AG09309 (cell line): ENCODE measurements at regions not wholly inside any gene's neighbourhood (a gene's known extent, or its start where the extent isn't known, plus 50 kb on each side); places are given as distances from the start of the nearest gene placed in this dataset.
"Not testable (repeated sequence)": the region's sequence is repeated elsewhere in the genome, so short reads cannot be mapped to it uniquely, and the experiment has no call there.

ENCODE experiments used
- DNase-seq: peaks from one replicate; pipeline ENCODE4 v3.0.0-alpha.2; 2010; ENCODE audit warnings: low read depth
- H3K4me3 ChIP-seq: 2 replicates; pipeline ENCODE4 v1.5.1; 2011; ENCODE audit warnings: mild to moderate bottlenecking, low read depth, low read length, moderate library complexity; ENCODE audit not compliant: control insufficient read depth
- CTCF ChIP-seq: IDR thresholded peaks from 2 replicates; pipeline ENCODE4 v1.5.1; 2011; ENCODE audit warnings: mild to moderate bottlenecking, low read depth, low read length, inconsistent platforms; ENCODE audit not compliant: insufficient read depth, control insufficient read depth; ENCODE audit errors: missing control alignments

GRCh38 chr4:116628598-116628997, 456.8 kb downstream of the TRAM1L1 start:
- no peak for TF ChIP-seq CTCF
- H3K4me3 ChIP-seq = no peak overlapping the region
- DNase-seq = no peak

GRCh38 chr4:116627545-116627944, 457.8 kb downstream of the TRAM1L1 start:
- TF ChIP-seq CTCF = no peak
- H3K4me3 ChIP-seq = no peak overlapping the region
- no peak for DNase-seq

- not testable (repeated sequence) for H3K4me3 ChIP-seq, DNase-seq
Measured at GRCh38 chr4:116619508-116619907, 465.9 kb downstream of the TRAM1L1 start.

GRCh38 chr4:116618638-116619037, 466.7 kb downstream of the TRAM1L1 start:
- DNase-seq = no peak

GRCh38 chr4:116603096-116603495, 482.3 kb downstream of the TRAM1L1 start:
- H3K4me3 ChIP-seq = no peak overlapping the region
- no peak for DNase-seq
- TF ChIP-seq CTCF = no peak

More at GRCh38 chr4:116618638-116619037, 466.7 kb downstream of the TRAM1L1 start:
- TF ChIP-seq CTCF = no peak
- no peak overlapping the region for H3K4me3 ChIP-seq

GRCh38 chr4:116599859-116600258, 485.5 kb downstream of the TRAM1L1 start:
- DNase-seq = no peak
- no peak for TF ChIP-seq CTCF
- no peak overlapping the region for H3K4me3 ChIP-seq

- no peak for DNase-seq
- H3K4me3 ChIP-seq = no peak overlapping the region
- TF ChIP-seq CTCF = no peak
Measured at GRCh38 chr4:116598980-116599789, 486.2 kb downstream of the TRAM1L1 start.
